ENCODE measurements at regions not wholly inside any gene's neighbourhood (a gene's known extent, or its start where the extent isn't known, plus 50 kb on each side); places are given as distances from the start of the nearest gene placed in this dataset.

GRCh38 chr13:79989217-79989661 lies 351.7 kb downstream of the SPRY2 start:
- TF ChIP-seq CTCF (IDR thresholded peaks at IDR 0.05; ENCODE audit: insufficient read depth, low read length, poor library complexity, severe bottlenecking), result no peak
- TF ChIP-seq EZH2phosphoT487 (conservative IDR thresholded peaks at IDR 0.05; ENCODE audit: low read length), result no peak

Data from SU-DHL-6 (cell line).